GM10266 (cell line): ENCODE measurements at regions not wholly inside any gene's neighbourhood (a gene's known extent, or its start where the extent isn't known, plus 50 kb on each side); places are given as distances from the start of the nearest gene placed in this dataset.

ENCODE experiments used
- DNase-seq: peaks from one replicate; pipeline ENCODE4 v3.0.0; 2012; ENCODE audit errors: extremely low spot score
- TF ChIP-seq, protein P1 (sequence below): IDR thresholded peaks from 2 replicates; pipeline ENCODE4 v1.5.1; 2012; ENCODE audit warnings: mild to moderate bottlenecking, low read depth; ENCODE audit not compliant: control insufficient read depth, insufficient read depth; ENCODE audit errors: missing control alignments

DNA sequence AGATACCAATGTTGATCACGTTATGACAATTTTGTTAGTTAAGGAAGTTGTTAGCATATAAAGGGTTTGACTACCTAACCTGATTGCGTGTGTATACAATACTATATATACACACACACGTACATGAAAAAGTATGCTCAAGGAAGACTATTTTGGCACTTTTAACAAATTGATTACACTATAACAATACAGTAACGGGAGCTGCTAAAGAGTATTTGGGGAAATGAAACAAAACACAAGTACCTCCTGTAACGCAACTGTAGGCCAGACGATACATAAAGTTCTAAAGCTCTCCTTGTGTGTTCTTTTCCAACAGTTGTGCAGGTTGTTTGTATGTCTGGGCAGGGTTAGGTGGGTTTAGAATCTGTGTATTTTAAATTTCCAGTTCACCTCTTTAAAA lies 98.7 kb downstream of the PLEKHG1 start:
- TF ChIP-seq, protein P1, sequence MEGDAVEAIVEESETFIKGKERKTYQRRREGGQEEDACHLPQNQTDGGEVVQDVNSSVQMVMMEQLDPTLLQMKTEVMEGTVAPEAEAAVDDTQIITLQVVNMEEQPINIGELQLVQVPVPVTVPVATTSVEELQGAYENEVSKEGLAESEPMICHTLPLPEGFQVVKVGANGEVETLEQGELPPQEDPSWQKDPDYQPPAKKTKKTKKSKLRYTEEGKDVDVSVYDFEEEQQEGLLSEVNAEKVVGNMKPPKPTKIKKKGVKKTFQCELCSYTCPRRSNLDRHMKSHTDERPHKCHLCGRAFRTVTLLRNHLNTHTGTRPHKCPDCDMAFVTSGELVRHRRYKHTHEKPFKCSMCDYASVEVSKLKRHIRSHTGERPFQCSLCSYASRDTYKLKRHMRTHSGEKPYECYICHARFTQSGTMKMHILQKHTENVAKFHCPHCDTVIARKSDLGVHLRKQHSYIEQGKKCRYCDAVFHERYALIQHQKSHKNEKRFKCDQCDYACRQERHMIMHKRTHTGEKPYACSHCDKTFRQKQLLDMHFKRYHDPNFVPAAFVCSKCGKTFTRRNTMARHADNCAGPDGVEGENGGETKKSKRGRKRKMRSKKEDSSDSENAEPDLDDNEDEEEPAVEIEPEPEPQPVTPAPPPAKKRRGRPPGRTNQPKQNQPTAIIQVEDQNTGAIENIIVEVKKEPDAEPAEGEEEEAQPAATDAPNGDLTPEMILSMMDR, result no peak
- no peak for DNase-seq

GRCh38 chr6:150702675-150703074 lies 103.0 kb downstream of the PLEKHG1 start:
- no peak for DNase-seq
- TF ChIP-seq, protein P1, result no peak

DNA sequence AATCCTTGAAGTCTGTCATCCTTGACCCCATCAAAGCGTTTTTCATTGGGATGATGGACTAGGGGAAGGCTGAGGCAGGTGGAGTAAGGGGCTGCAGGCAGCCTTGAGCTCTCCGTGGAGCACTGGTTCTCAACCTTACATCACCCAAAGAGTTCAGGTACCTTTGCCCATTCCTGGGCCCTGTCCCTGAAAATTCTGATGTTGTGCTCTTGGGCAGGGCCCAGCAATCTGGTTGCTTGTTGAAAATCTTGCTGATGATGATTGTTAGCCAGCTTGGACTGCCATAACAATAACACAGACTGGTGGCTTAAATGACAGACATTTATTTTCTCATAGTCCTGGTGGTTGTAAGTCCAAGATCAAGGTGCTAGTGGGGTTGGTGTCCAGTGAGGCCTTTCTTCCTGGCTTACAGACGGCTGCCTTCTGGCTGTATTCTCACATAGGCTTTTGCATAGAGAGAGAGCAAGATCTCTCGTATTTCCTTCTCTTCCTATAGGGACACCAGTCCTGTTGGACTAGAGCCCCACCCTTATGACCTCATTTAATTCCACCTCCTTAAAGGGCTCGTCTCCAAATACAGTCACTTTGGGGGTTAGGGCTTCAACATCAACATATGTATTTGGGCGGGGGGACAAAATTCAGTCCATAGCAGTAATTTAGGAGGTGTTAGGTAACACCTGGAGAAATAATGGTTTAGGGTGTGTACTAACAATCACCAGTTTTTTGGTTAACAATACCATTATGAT lies 104.9 kb downstream of the PLEKHG1 start:
- TF ChIP-seq, protein P1, result no peak
- DNase-seq, result no peak

DNA sequence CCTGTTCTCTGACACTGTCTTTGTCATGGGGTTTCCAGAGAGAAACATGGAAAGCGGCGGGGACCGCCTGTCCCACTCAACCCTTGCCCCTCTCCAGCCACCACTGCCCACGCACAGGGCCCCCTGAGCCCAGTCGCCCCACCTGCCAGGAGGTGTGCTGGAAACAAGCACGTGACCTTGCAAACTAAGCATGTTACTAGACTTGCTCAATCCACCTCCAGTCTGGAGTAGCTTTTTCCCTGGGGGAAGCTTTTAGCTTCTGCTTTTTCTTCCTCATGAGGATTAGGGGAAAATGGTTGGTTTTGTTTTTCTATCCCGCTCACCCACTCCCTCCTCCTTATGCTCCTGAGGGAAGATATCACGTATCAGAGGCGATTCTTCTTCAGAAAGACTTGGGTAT lies 105.7 kb downstream of the PLEKHG1 start:
- TF ChIP-seq, protein P1, result no peak
- DNase-seq, result no peak

DNA sequence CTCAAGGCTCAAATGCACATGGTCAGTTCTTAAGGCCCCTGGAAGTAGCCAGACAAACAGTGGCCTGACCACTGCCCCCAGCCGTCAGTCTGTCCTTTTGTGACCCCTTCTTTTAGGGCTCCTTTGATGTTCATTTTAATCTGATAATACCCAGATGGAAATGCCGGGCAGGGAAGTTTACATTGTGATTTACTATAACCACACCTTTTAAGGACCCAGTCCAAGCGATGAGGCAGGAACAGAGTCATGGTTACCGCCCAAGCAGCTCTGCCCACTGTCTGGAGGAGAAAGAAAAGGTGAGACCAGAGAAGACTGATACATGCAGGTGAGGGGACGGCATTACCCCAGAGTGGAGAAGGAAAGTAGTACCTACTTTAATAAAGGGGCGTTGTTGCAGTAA lies 110.6 kb downstream of the PLEKHG1 start:
- TF ChIP-seq, protein P1, result no peak
- no peak for DNase-seq

DNA sequence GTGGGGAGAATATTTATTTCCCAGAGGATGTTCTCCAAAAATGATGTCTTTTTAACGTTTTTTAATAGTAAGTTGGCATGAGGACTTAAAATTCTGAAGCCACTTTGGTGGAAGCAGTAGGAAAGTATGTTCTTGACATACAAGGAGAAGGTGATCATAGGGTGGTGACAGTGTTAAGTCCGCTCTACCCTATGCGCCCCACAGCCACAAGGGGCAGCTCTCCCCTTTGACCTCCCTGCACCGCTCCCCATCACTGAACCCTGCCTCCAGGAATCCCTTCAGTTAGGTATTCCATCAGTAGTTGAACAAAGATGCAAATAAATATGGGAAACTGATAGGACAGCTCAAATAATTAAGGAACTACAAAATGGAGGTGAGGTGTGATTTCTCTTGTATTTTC lies 111.4 kb downstream of the PLEKHG1 start:
- TF ChIP-seq, protein P1, result no peak
- DNase-seq, result no peak
